ENCODE measurements at regions not wholly inside any gene's neighbourhood (a gene's known extent, or its start where the extent isn't known, plus 50 kb on each side); places are given as distances from the start of the nearest gene placed in this dataset.
A peak's percentile ranks its signal among the peaks of the same experiment; 100 is the strongest.

DNA sequence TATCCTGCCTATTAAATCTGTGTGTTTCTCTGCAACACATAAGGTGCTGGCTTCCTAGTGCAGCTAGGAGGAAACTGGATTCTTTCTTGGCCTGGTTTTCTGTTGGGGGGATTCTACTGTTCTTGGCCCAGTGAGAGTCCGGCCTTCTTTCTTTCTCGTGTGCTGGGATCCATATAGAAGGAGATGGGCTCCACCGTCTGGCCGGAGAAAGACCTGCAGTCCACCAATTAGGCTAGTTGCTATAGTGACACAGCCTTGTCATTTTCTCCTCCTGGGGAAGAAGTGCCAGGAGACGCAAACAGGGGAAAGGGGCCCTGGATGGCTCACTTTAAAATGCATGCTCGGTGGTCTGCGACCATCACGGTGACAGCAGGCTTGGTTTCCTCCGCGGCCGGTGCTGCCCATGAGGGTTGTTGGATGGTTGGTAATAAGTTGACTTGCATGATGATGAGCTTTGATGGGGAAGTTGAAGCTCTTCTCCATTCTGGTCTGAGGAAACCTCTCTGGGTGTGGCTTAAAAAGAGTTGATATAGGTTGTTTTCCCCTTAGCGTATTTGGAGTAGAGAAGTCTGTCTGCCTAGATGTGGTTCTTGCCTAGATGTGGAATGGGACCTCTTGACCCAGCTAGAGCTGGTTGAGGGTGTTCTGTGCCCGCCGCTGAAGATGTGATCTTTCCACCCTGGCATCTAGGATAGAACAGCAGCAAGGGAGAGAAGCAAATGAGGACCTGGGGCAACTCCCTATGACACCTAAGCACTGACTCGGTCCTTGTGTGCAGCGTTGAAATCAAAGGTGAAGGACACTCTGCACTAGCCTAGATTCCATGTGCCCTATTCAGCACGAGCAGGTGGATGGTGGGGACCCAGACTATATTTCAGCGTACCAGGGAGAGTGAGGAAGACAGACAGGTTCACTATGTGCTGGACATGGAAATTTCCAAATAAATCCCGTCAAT is 1335.0 kb downstream of the BRD1 start:
- TF ChIP-seq, protein P1, sequence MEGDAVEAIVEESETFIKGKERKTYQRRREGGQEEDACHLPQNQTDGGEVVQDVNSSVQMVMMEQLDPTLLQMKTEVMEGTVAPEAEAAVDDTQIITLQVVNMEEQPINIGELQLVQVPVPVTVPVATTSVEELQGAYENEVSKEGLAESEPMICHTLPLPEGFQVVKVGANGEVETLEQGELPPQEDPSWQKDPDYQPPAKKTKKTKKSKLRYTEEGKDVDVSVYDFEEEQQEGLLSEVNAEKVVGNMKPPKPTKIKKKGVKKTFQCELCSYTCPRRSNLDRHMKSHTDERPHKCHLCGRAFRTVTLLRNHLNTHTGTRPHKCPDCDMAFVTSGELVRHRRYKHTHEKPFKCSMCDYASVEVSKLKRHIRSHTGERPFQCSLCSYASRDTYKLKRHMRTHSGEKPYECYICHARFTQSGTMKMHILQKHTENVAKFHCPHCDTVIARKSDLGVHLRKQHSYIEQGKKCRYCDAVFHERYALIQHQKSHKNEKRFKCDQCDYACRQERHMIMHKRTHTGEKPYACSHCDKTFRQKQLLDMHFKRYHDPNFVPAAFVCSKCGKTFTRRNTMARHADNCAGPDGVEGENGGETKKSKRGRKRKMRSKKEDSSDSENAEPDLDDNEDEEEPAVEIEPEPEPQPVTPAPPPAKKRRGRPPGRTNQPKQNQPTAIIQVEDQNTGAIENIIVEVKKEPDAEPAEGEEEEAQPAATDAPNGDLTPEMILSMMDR (IDR thresholded peaks at IDR 0.05), result peak; percentile 81
- no peak for TF ChIP-seq ZFX (IDR thresholded peaks at IDR 0.05; ENCODE audit: borderline replicate concordance)
- no peak overlapping the region for H3K27ac ChIP-seq

DNA sequence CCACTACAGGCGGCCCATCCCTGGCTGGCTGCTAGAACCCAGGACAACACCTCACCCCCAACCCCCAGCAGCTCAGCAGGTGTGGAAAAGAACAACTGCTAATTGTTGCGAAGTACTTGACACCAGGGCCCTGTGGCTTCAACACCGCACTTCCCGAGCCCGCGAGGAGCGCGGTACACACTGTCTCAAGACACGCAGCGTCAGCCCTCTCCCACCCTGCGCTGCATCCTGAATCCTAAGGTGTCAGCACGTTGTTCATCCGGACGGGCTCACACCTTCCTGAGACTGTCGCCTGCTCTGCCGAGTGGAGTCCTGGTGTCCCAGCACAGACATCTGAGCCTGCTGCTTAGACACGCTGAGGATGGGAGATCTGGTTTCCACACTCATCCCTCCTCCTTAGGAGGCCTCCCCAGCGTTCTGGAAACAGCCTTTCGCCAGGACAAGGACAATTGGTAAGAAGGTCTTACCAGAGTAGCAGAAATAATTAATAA is 1336.2 kb downstream of the BRD1 start:
- H3K27ac ChIP-seq, result no peak overlapping the region
- TF ChIP-seq, protein P1 (IDR thresholded peaks at IDR 0.05), result no peak
- TF ChIP-seq ZFX (IDR thresholded peaks at IDR 0.05; ENCODE audit: borderline replicate concordance), result no peak

DNA sequence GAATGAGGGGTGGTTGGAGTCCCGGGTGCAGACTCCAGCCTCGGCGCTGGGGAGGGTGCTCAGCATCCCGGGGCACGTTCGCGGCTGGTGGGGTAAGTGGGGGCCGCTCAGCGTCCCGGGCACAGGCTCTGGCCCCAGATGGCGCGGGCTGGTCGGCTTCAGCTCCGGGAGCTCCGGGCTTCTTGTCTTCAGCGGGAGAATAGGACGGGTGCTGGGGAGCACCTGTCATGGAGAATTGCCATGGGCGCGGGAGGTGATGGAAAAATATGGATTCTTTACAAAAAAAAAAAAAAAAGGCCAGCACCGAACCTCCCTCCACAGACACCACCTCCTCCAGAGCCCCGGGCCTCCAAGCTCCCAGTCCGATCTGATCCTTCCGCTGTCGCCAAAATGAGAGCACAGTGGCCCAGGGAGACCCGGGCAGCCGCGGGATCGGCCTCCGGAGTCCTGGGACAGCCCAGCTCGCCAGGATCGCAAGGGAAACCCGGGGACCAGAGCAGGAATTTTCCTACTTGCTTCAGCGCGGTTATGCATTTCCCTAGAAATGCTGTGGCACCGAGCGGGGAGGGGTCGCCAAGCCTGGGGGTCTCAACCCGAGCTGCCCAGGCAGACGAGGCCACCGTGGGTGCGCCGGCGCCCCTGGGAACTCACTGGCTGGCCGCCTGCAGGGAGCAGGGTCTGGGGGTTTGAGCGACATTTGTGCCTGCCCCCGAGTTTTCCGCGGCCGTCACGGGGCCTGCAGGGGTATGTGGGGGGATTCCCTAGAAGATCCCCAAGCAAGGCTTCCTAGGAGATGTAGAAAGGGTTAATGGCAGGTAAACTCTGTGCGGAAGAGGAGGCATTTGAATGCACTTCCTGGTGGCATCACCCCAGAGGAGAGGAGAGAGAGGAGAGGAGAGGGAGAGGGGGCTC is 1336.9 kb downstream of the BRD1 start:
- no peak overlapping the region for H3K27ac ChIP-seq

DNA sequence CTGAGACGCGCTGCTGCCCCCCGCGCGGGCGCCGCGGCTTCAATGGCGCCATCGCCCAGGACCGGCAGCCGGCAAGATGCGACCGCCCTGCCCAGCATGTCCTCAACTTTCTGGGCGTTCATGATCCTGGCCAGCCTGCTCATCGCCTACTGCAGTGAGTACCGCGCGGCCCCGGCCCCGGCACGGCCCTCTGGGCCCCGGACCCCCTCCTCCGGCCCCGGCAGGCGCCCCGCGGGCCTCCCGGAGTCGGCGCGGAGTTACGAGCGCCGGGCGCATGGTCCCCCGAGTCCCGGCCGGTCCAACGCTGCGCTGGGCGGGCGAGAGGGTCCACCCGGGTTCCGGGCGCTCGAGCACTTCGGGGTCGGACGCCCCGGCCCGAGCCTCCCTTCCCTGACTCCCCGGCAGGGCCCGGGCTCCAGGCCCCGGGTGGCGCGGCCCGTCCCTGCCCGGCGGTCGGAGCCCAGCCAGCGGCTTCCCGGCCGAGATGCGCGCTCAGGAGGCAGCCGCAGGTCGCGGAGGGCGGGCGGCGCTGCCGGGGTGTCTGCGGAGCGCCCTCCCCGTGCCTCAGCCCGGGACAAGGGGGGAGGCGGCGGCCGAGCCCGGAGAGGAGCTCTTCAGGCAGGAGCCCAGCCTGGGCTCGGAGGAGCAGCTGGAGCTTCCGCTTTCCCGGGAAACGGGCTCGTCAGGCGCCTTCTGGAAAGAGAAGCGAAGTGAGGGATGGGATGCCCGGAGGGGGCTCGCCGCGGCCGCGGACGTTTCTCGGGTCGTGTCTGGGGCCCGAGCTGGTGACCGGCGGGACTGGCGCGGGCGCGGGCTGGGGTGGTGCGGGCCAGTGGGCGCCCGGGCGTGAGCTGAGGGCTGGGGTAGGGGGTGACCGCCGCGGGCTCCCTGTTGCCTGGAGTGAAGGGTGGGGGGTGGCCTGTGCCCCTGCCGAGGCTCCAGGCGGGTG is 1337.8 kb downstream of the BRD1 start:
- no peak overlapping the region for H3K27ac ChIP-seq
- TF ChIP-seq ZFX (IDR thresholded peaks at IDR 0.05; ENCODE audit: borderline replicate concordance), result no peak
- TF ChIP-seq, protein P1 (IDR thresholded peaks at IDR 0.05), result no peak

More for the DNA sequence above, 1336.9 kb downstream of the BRD1 start:
- TF ChIP-seq ZFX (IDR thresholded peaks at IDR 0.05; ENCODE audit: borderline replicate concordance), result no peak
- TF ChIP-seq, protein P1 (IDR thresholded peaks at IDR 0.05), result no peak

DNA sequence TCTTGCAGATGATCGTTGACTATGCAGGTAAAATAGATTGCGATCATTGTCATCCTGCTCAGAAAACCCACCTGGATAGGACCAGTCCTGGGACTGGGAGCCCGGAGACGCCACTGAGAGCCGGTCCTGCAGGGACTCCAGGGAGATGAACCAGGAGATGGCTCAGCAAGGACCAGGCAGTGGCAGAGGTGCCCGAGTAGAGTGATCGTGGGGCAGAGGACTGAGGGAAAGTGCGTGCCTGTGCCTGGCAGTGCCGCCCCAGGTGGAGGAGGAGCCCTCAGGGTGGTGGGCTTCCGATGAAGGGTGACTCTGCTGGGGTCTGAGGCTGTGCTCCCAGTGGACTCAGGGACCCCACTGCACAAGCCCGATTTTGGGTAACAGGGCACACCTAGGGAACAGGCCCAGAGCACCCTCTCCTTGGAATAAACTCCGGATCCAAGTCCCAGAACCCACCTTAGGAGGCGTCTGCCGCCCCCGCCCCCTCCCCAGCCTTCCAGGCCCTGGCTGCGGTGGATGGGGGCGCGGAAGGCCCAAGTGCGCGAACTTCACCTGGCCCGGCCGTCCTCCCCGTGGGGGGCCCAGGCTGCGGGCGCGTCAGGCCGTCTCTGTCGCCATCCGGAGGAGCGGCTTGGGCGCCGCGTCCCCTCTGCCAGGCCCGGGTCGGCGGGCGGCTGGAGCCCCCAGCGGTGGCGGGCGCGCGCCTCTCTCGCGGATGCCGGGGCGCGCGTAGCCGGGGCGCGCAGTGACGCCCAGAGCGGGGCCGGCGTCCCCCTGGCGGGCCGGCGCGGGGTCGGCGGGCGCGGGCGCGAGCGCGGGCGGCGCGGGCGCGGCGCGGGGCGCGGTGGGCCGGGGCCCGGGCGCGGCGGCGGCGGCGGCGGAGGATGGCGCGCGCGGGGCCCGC is 1338.8 kb downstream of the BRD1 start:
- no peak overlapping the region for H3K27ac ChIP-seq
- TF ChIP-seq, protein P1 (IDR thresholded peaks at IDR 0.05), result no peak
- no peak for TF ChIP-seq ZFX (IDR thresholded peaks at IDR 0.05; ENCODE audit: borderline replicate concordance)
